Natural killer cell (primary cell): ENCODE measurements at regions not wholly inside any gene's neighbourhood (a gene's known extent, or its start where the extent isn't known, plus 50 kb on each side); places are given as distances from the start of the nearest gene placed in this dataset.

Experiments used
- ATAC-seq, 3 donors: fragments of 150-1000 bp in 2 of 3; fragments of 200-7000 bp in 1 of 3; cut with Tn5 transposase; 1 replicate in 1 of 3; 2 replicates in 2 of 3; pipeline ENCODE4 v1.10.0; 2021; ENCODE audit warnings: mild to moderate bottlenecking in 2 of 3, moderate library complexity in 2 of 3
- DNase-seq, 2 donors: peaks; one replicate each; pipeline versions ENCODE4 v3.0.0 to v3.0.0-alpha.2; 2013 to 2021; ENCODE audit warnings: mixed read lengths in 1 of 2
- H3K27ac ChIP-seq: one replicate; pipeline ENCODE4 v1.5.1; 2013; ENCODE audit warnings: mild to moderate bottlenecking, low read length
- H3K27me3 ChIP-seq: one replicate; pipeline ENCODE4 v1.6.1; 2013; ENCODE audit warnings: low read length; ENCODE audit not compliant: control insufficient read depth, insufficient read depth
- H3K36me3 ChIP-seq: one replicate; pipeline ENCODE4 v1.6.1; 2013; ENCODE audit warnings: low read length; ENCODE audit not compliant: control insufficient read depth, insufficient read depth
- H3K4me1 ChIP-seq: one replicate; pipeline ENCODE4 v1.6.1; 2013; ENCODE audit warnings: low read length; ENCODE audit not compliant: control insufficient read depth, insufficient read depth
- H3K4me3 ChIP-seq: one replicate; pipeline ENCODE4 v1.5.1; 2013; ENCODE audit warnings: low read length
- H3K9me3 ChIP-seq: one replicate; pipeline ENCODE4 v1.6.1; 2013; ENCODE audit warnings: low read length; ENCODE audit not compliant: control insufficient read depth, insufficient read depth
- H3K27ac Mint-ChIP-seq, 2 donors: one replicate each; pipeline ENCODE4 v1.8.0; 2022; ENCODE audit warnings: mild to moderate bottlenecking in 2 of 2, mixed read lengths in 2 of 2, moderate library complexity in 1 of 2
- H3K27me3 Mint-ChIP-seq, 2 donors: one replicate each; pipeline ENCODE4 v1.8.0; 2022; ENCODE audit warnings: low read depth in 2 of 2, mixed read lengths in 2 of 2
- H3K36me3 Mint-ChIP-seq: one replicate; pipeline ENCODE4 v1.8.0; 2022; ENCODE audit warnings: mixed read lengths
- H3K4me1 Mint-ChIP-seq, 2 donors: one replicate each; pipeline ENCODE4 v1.8.0; 2022; ENCODE audit warnings: mixed read lengths in 2 of 2
- H3K4me3 Mint-ChIP-seq: one replicate; pipeline ENCODE4 v1.8.0; 2022; ENCODE audit warnings: mild to moderate bottlenecking, moderate library complexity, mixed read lengths
- H3K9me3 Mint-ChIP-seq, 2 donors: one replicate each; pipeline ENCODE4 v1.8.0; 2022; ENCODE audit warnings: mixed read lengths in 2 of 2
- WGBS: methylation state at CpG from one replicate; pipeline ENCODE4 v1.1.7; 2013; ENCODE audit warnings: missing lambda C conversion rate; ENCODE audit not compliant: insufficient coverage; 5-methylcytosine and 5-hydroxymethylcytosine counted together
- intact Hi-C: fragments of 100-400 bp; cut with micrococcal nuclease; formaldehyde crosslinking; loops from one replicate; pipeline ENCODE4 v1.14.2; 2022
- TF ChIP-seq, protein P1 (sequence below): fragments of 200-600 bp; IDR thresholded peaks from one replicate; pipeline ENCODE4 v1.8.0; 2022; ENCODE audit warnings: antibody characterized with exemption

GRCh38 chr7:135846339-135846738 lies 97.7 kb upstream of the FAM180A start:
- Histone ChIP-seq H3K27me3 (no peaks in the 10 kb centered on the region), H3K4me3 (no peak overlapping the region), H3K4me1 (peaks cover 7% of the 10 kb centered on the region), H3K9me3 (no peaks in the 10 kb centered on the region), H3K27ac (no peak overlapping the region), H3K36me3 (no peaks in the 10 kb centered on the region)
- WGBS = 97% methylated on average over 5 of the region's 5 CpGs
- TF ChIP-seq, protein P1, sequence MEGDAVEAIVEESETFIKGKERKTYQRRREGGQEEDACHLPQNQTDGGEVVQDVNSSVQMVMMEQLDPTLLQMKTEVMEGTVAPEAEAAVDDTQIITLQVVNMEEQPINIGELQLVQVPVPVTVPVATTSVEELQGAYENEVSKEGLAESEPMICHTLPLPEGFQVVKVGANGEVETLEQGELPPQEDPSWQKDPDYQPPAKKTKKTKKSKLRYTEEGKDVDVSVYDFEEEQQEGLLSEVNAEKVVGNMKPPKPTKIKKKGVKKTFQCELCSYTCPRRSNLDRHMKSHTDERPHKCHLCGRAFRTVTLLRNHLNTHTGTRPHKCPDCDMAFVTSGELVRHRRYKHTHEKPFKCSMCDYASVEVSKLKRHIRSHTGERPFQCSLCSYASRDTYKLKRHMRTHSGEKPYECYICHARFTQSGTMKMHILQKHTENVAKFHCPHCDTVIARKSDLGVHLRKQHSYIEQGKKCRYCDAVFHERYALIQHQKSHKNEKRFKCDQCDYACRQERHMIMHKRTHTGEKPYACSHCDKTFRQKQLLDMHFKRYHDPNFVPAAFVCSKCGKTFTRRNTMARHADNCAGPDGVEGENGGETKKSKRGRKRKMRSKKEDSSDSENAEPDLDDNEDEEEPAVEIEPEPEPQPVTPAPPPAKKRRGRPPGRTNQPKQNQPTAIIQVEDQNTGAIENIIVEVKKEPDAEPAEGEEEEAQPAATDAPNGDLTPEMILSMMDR = no peak
- H3K36me3 Mint-ChIP-seq = no peaks in the 10 kb centered on the region
- H3K9me3 Mint-ChIP-seq = no peaks in the 10 kb centered on the region
- no peak overlapping the region for H3K4me3 Mint-ChIP-seq
- H3K27me3 Mint-ChIP-seq = peaks cover 0 to 2% of the 10 kb centered on the region in 2 donors
- H3K4me1 Mint-ChIP-seq = peaks cover 13 to 23% of the 10 kb centered on the region in 2 donors
- DNase-seq (no peak), ATAC-seq (no peak)
- H3K27ac Mint-ChIP-seq = no peak overlapping the region
- intact Hi-C loops = no loop called here

DNA sequence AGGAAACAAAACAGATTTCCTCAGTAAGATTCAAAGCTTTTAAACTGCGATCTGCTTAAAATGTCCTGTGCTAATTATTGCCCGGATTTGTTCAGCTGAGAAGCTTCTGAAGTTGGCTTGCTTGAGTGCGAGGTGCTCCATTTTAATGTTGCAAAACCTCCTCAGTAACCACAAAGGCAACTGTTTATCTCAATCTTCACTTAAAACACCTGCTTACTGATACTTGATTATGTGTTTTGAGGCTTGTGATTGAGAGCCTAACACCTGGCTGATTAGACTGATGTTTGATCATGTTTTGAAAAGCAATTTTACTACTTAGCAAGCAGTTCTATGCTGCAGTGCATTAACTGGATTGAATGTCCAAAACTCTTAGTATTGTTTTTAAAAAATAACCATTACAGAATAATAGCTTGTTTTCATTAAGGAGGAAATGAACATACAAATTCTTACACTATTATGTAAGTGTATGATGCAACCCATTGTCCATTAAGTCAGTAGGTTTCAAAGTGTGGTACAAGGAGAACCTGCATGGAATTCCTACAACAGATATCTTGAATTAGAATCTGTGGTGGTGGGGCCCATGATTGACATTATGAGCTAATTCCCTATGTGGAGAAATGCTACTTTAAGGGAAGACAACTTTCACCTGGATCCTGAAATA lies 96.9 kb upstream of the FAM180A start:
- H3K4me1 ChIP-seq = peaks cover 7% of the 10 kb centered on the region
- H3K9me3 ChIP-seq = no peaks in the 10 kb centered on the region
- Mint-ChIP-seq H3K9me3 (no peaks in the 10 kb centered on the region), H3K36me3 (no peaks in the 10 kb centered on the region), H3K27me3 (peaks cover 0 to 2% of the 10 kb centered on the region in 2 donors), H3K27ac (no peak overlapping the region), H3K4me3 (no peak overlapping the region), H3K4me1 (peaks cover 13 to 23% of the 10 kb centered on the region in 2 donors)
- no peaks in the 10 kb centered on the region for H3K36me3 ChIP-seq
- ATAC-seq (no peak), DNase-seq (no peak)
- H3K27me3 ChIP-seq = no peaks in the 10 kb centered on the region
- 87% methylated on average over 3 of the region's 3 CpGs for WGBS
- no peak overlapping the region for H3K27ac ChIP-seq
- TF ChIP-seq, protein P1 = no peak
- no peak overlapping the region for H3K4me3 ChIP-seq
- intact Hi-C loops = no loop called here

DNA sequence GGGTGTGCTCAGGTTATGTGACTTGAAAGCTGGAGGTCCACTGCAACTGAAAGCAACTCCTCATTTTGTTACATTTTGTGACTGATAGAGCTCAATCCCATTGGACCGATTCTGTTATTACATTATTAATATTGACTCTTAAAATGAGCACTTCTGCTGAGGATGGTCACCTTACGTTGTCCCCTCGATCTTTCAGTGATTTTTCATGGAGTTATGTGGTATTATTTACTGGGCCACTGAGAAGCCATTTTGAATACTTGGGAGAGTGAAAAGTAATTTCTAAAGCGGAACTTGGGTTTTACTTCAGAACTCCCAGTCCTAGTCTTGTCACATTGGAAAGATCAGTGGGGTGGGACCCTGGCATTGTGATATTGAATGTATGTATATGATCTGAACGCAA lies 96.3 kb upstream of the FAM180A start:
- no peaks in the 10 kb centered on the region for H3K36me3 Mint-ChIP-seq
- peaks cover 0 to 2% of the 10 kb centered on the region in 2 donors for H3K27me3 Mint-ChIP-seq
- Histone ChIP-seq H3K36me3 (no peaks in the 10 kb centered on the region), H3K4me3 (no peak overlapping the region), H3K9me3 (no peaks in the 10 kb centered on the region), H3K27ac (no peak overlapping the region), H3K4me1 (peaks cover 7% of the 10 kb centered on the region), H3K27me3 (no peaks in the 10 kb centered on the region)
- 98% methylated on average over 5 of the region's 5 CpGs for WGBS
- no peak for ATAC-seq
- TF ChIP-seq, protein P1 = no peak
- no peaks in the 10 kb centered on the region for H3K9me3 Mint-ChIP-seq
- peaks cover 13 to 23% of the 10 kb centered on the region in 2 donors for H3K4me1 Mint-ChIP-seq
- intact Hi-C loops = no loop called here
- DNase-seq = no peak
- no peak overlapping the region for H3K27ac Mint-ChIP-seq
- H3K4me3 Mint-ChIP-seq = no peak overlapping the region

- Mint-ChIP-seq H3K4me1 (peaks cover 13 to 23% of the 10 kb centered on the region in 2 donors), H3K9me3 (no peaks in the 10 kb centered on the region), H3K4me3 (no peak overlapping the region), H3K27ac (no peak overlapping the region), H3K36me3 (no peaks in the 10 kb centered on the region), H3K27me3 (peaks cover 0 to 2% of the 10 kb centered on the region in 2 donors)
- Histone ChIP-seq H3K27ac (no peak overlapping the region), H3K27me3 (peaks cover 2% of the 10 kb centered on the region), H3K4me3 (no peak overlapping the region), H3K9me3 (no peaks in the 10 kb centered on the region), H3K4me1 (peaks cover 7% of the 10 kb centered on the region), H3K36me3 (no peaks in the 10 kb centered on the region)
- no peak for DNase-seq
- 59% methylated on average over 4 of the region's 4 CpGs for WGBS
- TF ChIP-seq, protein P1 = no peak
- intact Hi-C loops = no loop called here
- no peak for ATAC-seq
Measured at GRCh38 chr7:135843214-135843613, 94.6 kb upstream of the FAM180A start.
